Left kidney (tissue), 1 donor: ENCODE measurements at regions not wholly inside any gene's neighbourhood (a gene's known extent, or its start where the extent isn't known, plus 50 kb on each side); places are given as distances from the start of the nearest gene placed in this dataset.

ENCODE experiments used
- DNase-seq: peaks from one replicate; pipeline ENCODE4 v3.0.0-alpha.2; 2013

GRCh38 chr7:68485253-68485917 lies 1112.9 kb upstream of the AUTS2 start:
- DNase-seq: no peak

GRCh38 chr7:68488341-68489060 lies 1109.8 kb upstream of the AUTS2 start:
- DNase-seq: no peak

GRCh38 chr7:68491523-68492358 lies 1106.5 kb upstream of the AUTS2 start:
- no peak for DNase-seq

GRCh38 chr7:68492359-68492690 lies 1106.0 kb upstream of the AUTS2 start:
- no peak for DNase-seq

- no peak for DNase-seq
Observed at GRCh38 chr7:68503400-68503799, 1094.9 kb upstream of the AUTS2 start.

GRCh38 chr7:68504716-68505115 lies 1093.6 kb upstream of the AUTS2 start:
- no peak for DNase-seq

GRCh38 chr7:68505721-68506120 lies 1092.6 kb upstream of the AUTS2 start:
- DNase-seq: no peak

GRCh38 chr7:68507668-68508067 lies 1090.6 kb upstream of the AUTS2 start:
- DNase-seq: no peak

GRCh38 chr7:68509054-68509453 lies 1089.2 kb upstream of the AUTS2 start:
- no peak for DNase-seq

GRCh38 chr7:68509603-68510002 lies 1088.7 kb upstream of the AUTS2 start:
- no peak for DNase-seq

- DNase-seq: no peak
Observed at GRCh38 chr7:68511281-68511680, 1087.0 kb upstream of the AUTS2 start.

- no peak for DNase-seq
Observed at GRCh38 chr7:68512466-68512865, 1085.8 kb upstream of the AUTS2 start.

- DNase-seq: no peak
Observed at GRCh38 chr7:68518060-68518459, 1080.2 kb upstream of the AUTS2 start.

- DNase-seq: no peak
Observed at GRCh38 chr7:68524126-68524525, 1074.1 kb upstream of the AUTS2 start.

GRCh38 chr7:68529221-68529620 lies 1069.1 kb upstream of the AUTS2 start:
- no peak for DNase-seq

GRCh38 chr7:68535266-68535665 lies 1063.0 kb upstream of the AUTS2 start:
- DNase-seq: no peak

GRCh38 chr7:68537051-68537773 lies 1061.1 kb upstream of the AUTS2 start:
- DNase-seq: no peak

GRCh38 chr7:68537774-68538071 lies 1060.6 kb upstream of the AUTS2 start:
- no peak for DNase-seq

GRCh38 chr7:68542831-68543230 lies 1055.4 kb upstream of the AUTS2 start:
- no peak for DNase-seq

GRCh38 chr7:68544851-68545250 lies 1053.4 kb upstream of the AUTS2 start:
- DNase-seq: no peak

- no peak for DNase-seq
Observed at GRCh38 chr7:68547181-68547580, 1051.1 kb upstream of the AUTS2 start.

- no peak for DNase-seq
Observed at GRCh38 chr7:68547799-68548198, 1050.5 kb upstream of the AUTS2 start.

- no peak for DNase-seq
Observed at GRCh38 chr7:68550027-68550426, 1048.2 kb upstream of the AUTS2 start.
